ENCODE measurements at regions not wholly inside any gene's neighbourhood (a gene's known extent, or its start where the extent isn't known, plus 50 kb on each side); places are given as distances from the start of the nearest gene placed in this dataset.

GRCh38 chr2:128564131-128564530 is 245.5 kb upstream of the HS6ST1 start:
- no peak for DNase-seq (ENCODE audit: low spot score)
- ATAC-seq, result no peak
- intact Hi-C loops (cut with DNase I), result no loop called here

DNA sequence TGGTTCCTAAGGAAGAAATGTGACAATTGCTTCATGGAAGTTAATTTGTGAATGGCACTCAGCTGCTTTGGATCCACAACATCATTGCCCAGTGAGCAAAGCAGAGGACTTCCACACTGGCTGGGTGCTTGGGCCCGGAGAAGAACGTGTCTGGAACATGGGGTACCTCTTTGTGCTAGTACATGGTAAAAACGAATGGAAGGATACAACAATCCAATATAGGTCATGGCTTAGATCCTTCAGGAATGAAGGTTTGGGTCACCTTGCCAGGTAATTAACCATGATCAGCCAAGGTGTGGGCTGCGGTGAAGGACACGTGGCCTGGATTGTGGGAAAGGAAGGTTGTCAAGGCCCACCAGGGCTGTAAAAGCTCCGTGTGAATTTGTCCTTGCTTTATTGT is 245.9 kb upstream of the HS6ST1 start:
- intact Hi-C loops (cut with DNase I), result no loop called here
- ATAC-seq (no peak), DNase-seq (ENCODE audit: low spot score) (no peak)

- ATAC-seq, result no peak
- DNase-seq (ENCODE audit: low spot score), result no peak
- intact Hi-C loops (cut with DNase I), result no loop called here
Measured at GRCh38 chr2:128565441-128565840, 246.8 kb upstream of the HS6ST1 start.

DNA sequence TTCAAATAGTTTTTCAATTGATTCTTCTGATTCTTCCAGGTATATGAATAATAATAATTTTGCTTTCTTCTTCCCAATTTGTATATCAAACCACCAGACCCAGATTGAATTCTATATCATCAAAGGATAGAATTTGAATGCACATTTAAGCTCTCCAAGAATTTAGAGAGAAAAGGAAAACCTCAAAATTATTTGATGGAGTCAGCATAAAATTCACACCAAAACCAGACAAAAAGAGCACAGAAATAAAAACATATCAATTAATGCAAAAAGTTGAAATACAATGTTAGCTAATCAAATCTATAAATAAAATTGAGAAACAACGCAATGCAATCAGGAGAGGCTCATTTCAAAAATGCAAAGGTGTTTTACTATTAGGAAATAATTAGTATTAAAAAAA is 248.0 kb upstream of the HS6ST1 start:
- intact Hi-C loops (cut with DNase I), result no loop called here
- no peak for ATAC-seq
- no peak for DNase-seq (ENCODE audit: low spot score)

GRCh38 chr2:128568106-128568505 is 249.4 kb upstream of the HS6ST1 start:
- no peak for DNase-seq (ENCODE audit: low spot score)
- intact Hi-C loops (cut with DNase I), result no loop called here
- ATAC-seq, result no peak

DNA sequence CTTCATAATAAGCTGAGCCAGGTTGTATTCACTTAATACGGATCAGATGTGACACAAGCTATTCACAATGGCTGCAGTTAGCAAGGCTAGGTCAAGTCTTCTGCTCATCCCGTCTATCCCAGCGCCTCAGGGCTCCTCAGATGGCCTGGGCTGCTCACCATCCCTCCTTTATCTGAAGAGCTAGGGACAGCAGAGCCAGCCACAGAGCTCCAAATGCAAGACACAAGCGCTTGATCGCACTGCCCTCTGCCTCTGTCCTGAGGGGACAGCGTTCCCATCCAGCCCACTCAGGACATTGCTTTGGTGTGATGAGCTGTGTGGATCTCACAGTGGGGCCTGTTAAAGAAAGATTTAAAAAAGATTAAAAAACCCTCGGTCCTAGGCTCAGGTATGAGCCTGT is 254.4 kb upstream of the HS6ST1 start:
- DNase-seq (ENCODE audit: low spot score) (no peak), ATAC-seq (no peak)
- intact Hi-C loops (cut with DNase I), result no loop called here

- DNase-seq (ENCODE audit: low spot score), result no peak
Measured at GRCh38 chr2:128573531-128573930, 254.9 kb upstream of the HS6ST1 start.

DNA sequence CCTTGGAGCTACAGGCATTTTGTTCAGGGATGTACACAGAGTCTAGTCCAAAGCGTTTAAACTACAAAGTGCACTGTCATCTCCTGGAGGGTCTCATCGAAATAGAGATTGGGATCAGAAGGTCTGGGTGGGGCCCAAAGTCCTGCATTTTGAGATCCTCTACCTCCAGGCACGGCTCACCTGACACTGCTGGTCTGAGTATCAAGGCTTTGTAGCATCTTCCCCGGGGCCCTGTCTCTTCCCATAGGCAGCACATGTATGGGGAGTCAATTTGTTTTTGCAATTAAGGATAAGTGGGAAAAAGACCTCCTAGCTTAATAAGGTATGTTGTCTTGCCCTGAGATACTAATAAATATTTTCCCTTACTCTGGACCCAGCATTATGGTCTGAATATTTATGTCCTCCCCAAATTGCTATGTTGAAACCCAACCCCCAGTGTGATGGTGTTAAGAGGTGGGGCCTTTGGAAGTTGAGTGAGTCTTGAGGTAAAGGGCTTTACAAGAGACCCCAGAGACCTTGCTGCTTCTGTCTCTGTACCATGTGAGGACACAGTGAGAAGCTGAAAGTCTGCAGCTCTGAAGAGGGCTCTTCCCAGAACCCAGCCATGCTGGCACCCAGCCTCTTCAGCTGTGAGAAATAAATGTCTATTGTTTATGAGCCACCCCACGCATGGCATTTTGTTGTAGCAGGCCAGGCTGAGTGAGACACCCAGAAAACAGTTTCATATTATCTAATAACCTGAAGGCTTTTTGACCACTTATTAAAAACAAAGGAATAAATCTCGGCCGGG is 258.7 kb upstream of the HS6ST1 start:
- DNase-seq (ENCODE audit: low spot score) (no peak), ATAC-seq (no peak)
- intact Hi-C loops (cut with DNase I), result no loop called here

More at GRCh38 chr2:128573531-128573930, 254.9 kb upstream of the HS6ST1 start:
- no peak for ATAC-seq
- intact Hi-C loops (cut with DNase I), result no loop called here

GRCh38 chr2:128578406-128579390 is 260.0 kb upstream of the HS6ST1 start:
- ATAC-seq (no peak), DNase-seq (ENCODE audit: low spot score) (no peak)
- intact Hi-C loops (cut with DNase I), result no loop called here

GRCh38 chr2:128579825-128580224 is 261.2 kb upstream of the HS6ST1 start:
- ATAC-seq (no peak), DNase-seq (ENCODE audit: low spot score) (no peak)
- intact Hi-C loops (cut with DNase I), result no loop called here

- intact Hi-C loops (cut with DNase I), result no loop called here
- no peak for DNase-seq (ENCODE audit: low spot score)
- no peak for ATAC-seq
Measured at GRCh38 chr2:128580988-128581848, 262.6 kb upstream of the HS6ST1 start.

DNA sequence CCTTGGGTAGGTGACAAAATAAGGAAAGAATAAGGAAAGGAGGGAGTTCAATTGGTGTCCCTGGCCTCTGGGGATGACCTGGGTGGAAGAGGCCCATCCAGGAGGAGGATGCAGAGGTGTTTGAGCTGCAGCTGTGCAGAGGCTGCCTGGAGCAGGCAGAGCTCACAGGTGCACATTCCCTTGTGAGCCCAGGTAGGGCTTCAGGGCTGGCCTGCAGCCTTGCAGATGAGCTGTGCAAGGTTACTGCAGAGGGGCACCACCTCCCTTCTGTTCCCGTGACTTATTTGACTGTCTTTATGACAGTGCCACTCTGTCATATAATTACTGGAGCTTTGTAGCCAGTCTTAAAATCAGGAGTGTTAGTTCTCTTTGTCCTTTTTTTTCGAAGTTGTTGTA is 263.2 kb upstream of the HS6ST1 start:
- intact Hi-C loops (cut with DNase I), result no loop called here

GRCh38 chr2:128584296-128584890 is 265.7 kb upstream of the HS6ST1 start:
- DNase-seq (ENCODE audit: low spot score) (no peak), ATAC-seq (no peak)
- intact Hi-C loops (cut with DNase I), result no loop called here

More for the DNA sequence above, 263.2 kb upstream of the HS6ST1 start:
- ATAC-seq (no peak), DNase-seq (ENCODE audit: low spot score) (no peak)

DNA sequence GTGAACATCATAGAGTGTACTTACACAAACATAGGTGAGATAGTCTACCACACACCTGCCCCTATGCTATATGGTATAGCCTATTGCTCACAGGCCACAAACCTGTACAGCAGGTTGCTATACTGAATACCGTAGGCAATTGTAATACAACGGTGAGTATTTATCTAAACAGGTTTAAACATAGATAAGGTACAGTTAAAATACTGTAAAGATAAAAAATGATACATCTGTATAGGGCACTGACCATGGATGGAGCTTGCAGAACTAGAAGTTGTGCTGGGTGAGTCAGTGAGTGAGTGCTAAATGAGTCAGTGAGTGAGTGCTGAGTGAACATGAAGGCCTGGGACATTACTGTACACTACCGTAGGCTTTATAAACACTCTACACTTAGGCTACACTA is 267.0 kb upstream of the HS6ST1 start:
- DNase-seq (ENCODE audit: low spot score) (no peak), ATAC-seq (no peak)
- intact Hi-C loops (cut with DNase I), result no loop called here

DNA sequence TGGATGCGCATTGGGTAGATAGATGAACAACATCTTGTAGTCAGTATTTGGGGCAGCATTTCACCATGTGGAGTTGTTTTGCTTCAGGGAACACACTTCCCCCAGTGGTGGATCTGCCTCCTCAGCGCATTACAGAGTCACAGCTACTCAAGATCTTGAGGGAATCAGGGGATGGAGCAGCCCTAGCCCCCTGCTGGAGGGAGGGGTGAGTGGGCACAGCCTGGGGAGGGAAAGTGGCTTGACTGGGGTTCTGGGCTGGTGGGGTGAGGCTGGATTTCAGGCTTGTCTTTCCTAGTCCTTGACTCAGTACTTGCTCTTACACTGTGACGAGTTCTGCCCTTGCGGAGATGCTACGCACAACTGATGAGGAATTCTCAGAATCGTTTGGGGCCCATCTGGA is 271.0 kb upstream of the HS6ST1 start:
- intact Hi-C loops (cut with DNase I), result no loop called here
- DNase-seq (ENCODE audit: low spot score) (no peak), ATAC-seq (no peak)

DNA sequence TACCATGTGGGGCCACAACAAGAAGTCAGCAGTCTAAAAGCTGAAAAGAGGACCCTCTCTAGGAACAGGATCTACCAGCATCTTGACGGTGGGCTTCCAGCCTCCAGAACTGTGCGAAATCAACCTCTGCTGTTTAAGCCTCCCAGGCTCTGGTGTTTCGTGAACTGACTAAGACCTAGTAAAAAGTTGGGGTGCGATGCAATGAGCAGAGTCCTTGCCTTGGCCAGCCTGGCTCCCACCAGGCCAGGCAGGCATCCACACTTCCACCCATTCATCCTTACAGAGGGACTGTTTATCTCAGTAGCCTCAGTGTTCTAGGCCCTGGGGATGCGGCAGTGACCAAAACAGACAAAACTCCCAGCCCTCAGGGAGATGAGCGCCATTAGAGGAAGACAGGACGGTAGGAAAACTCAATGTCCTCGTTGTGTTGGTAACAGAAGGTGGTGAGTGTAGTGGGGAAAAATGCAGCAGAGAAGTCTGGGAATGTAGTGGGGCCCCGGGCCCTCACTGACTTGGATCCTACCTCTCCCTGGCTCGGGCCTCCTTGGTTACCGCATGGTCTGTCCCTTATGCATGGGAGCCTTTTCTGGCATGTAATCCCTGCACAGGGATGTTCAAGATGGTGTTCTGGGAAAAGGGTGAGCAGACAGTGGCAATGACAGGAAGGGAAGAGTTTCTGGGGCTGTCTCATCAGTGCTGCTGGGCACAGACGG is 271.8 kb upstream of the HS6ST1 start:
- intact Hi-C loops (cut with DNase I), result no loop called here
- DNase-seq (ENCODE audit: low spot score) (no peak), ATAC-seq (no peak)

- ATAC-seq, result no peak
- intact Hi-C loops (cut with DNase I), result no loop called here
- DNase-seq (ENCODE audit: low spot score), result no peak
Measured at GRCh38 chr2:128591022-128591860, 272.6 kb upstream of the HS6ST1 start.

Data from sciatic nerve (tissue), 2 donors.